GM12878 (cell line): ENCODE measurements at regions not wholly inside any gene's neighbourhood (a gene's known extent, or its start where the extent isn't known, plus 50 kb on each side); places are given as distances from the start of the nearest gene placed in this dataset.

Source experiments
- CEBPZ ChIP-seq: fragments of 150-350 bp; IDR thresholded peaks from 2 replicates; pipeline ENCODE4 v1.6.1; 2016; ENCODE audit warnings: low read depth, low read length
- FOXM1 ChIP-seq: IDR thresholded peaks from 2 replicates; pipeline ENCODE4 v1.6.1; 2012; ENCODE audit warnings: low read depth, mild to moderate bottlenecking, inconsistent platforms, low read length, moderate library complexity
- GABPA ChIP-seq: IDR thresholded peaks from 2 replicates; pipeline ENCODE4 v1.6.1; 2014; ENCODE audit warnings: antibody characterized with exemption, low read depth, mild to moderate bottlenecking, inconsistent platforms
- MLLT1 ChIP-seq: fragments of 450-650 bp; IDR thresholded peaks from 2 replicates; pipeline ENCODE4 v1.6.1; 2016; ENCODE audit warnings: mild to moderate bottlenecking
- SREBF2 ChIP-seq: IDR thresholded peaks from 2 replicates; pipeline ENCODE4 v1.6.1; 2012; ENCODE audit warnings: mild to moderate bottlenecking, low read length
- STAT1 ChIP-seq: fragments of 450-650 bp; conservative IDR thresholded peaks from 2 replicates; pipeline ENCODE4 v1.6.1; 2014; ENCODE audit warnings: antibody characterized with exemption, mild to moderate bottlenecking
- ZBTB4 ChIP-seq: fragments of 450-650 bp; formaldehyde crosslinking; IDR thresholded peaks from 2 replicates; pipeline ENCODE4 v1.4.0; 2022; ENCODE audit warnings: mild to moderate bottlenecking, moderate library complexity

GRCh38 chr9:115350548-115350947 is 232.6 kb upstream of the TNC start (continued):
- no peak for TF ChIP-seq ZBTB4 (CRISPR knock-in tag)
- no peak for TF ChIP-seq STAT1
- TF ChIP-seq FOXM1, result no peak
- TF ChIP-seq GABPA, result no peak
- no peak for TF ChIP-seq SREBF2
- no peak for TF ChIP-seq CEBPZ
- TF ChIP-seq MLLT1, result no peak
